ENCODE measurements at regions not wholly inside any gene's neighbourhood (a gene's known extent, or its start where the extent isn't known, plus 50 kb on each side); places are given as distances from the start of the nearest gene placed in this dataset.

- POLR2A ChIA-PET (ENCODE audit: partially characterized antibody): interaction anchor here (1.7 kb wide), 1 partner anchor 13 kb away, joined by 6 read pairs; no protein-coding TSS in a partner anchor
- Histone ChIP-seq H4K20me1 (replicated peaks in 1 of 2; ENCODE audit: control insufficient read depth in 1 of 2, insufficient read depth in 2 of 2, low read length in 2 of 2) (no peaks in the 10 kb centered on the region), H4K8ac (ENCODE audit: extremely low read depth, insufficient read depth, low read length) (no peak overlapping the region), H3K27ac (ENCODE audit: low read depth, low read length) (no peak overlapping the region), H2BK20ac (ENCODE audit: low read length) (no peak overlapping the region), H2BK12ac (ENCODE audit: low read depth, low read length) (0 out of 2 replicates have a peak overlapping the region, but pooled peaks have one; percentile 91), H2AK5ac (ENCODE audit: low read depth, low read length) (no peak overlapping the region), H3K79me1 (ENCODE audit: low read depth, low read length) (no peaks in the 10 kb centered on the region), H3K4ac (replicated peaks; ENCODE audit: insufficient read length, low read depth, low read length) (no peak overlapping the region), H3K4me1 (replicated peaks in 1 of 4; ENCODE audit: control insufficient read depth in 3 of 4, insufficient read depth in 4 of 4, low read length in 3 of 4) (peaks cover 5 to 24% (median 12%) of the 10 kb centered on the region in 4 experiments), H2BK120ac (replicated peaks; ENCODE audit: low read depth, low read length) (no peak overlapping the region), H2AFZ (ENCODE audit: low read length) (0 out of 2 replicates have a peak overlapping the region, but pooled peaks have one; percentile 27), H3K23me2 (ENCODE audit: low read depth, low read length) (peaks cover 5% of the 10 kb centered on the region; the same call in 1 of the 2 replicates), H3K14ac (ENCODE audit: insufficient read length) (no peak overlapping the region), H3K79me2 (ENCODE audit: control insufficient read depth in 1 of 2, insufficient read depth in 2 of 2, low read length in 2 of 2) (no peaks in the 10 kb centered on the region), H4K91ac (replicated peaks; ENCODE audit: insufficient read length, low read length) (no peak overlapping the region), H3K4me2 (ENCODE audit: insufficient read depth in 1 of 2, low read depth in 2 of 2, low read length in 2 of 2) (peak overlapping the region; percentile 14 to 35; a peak in 3 of 4 replicates), H2BK15ac (ENCODE audit: low read length) (no peak overlapping the region), H3K23ac (ENCODE audit: insufficient read length) (no peak overlapping the region), H3K36me3 (ENCODE audit: control insufficient read depth in 2 of 4, insufficient read depth in 4 of 4, low read length in 3 of 4) (no peaks in the 10 kb centered on the region), H4K5ac (ENCODE audit: insufficient read length, low read depth, low read length) (no peak overlapping the region), H3K18ac (ENCODE audit: extremely low read depth, low read length) (no peak overlapping the region), H3K9ac (replicated peaks in 1 of 4; ENCODE audit: extremely low read depth in 1 of 4, low read depth in 3 of 4, low read length in 3 of 4) (no peak overlapping the region), H3K56ac (replicated peaks; ENCODE audit: insufficient read length, low read depth, low read length) (no peak overlapping the region), H3K9me3 (ENCODE audit: insufficient read depth in 2 of 2, low read depth in 1 of 2, low read length in 1 of 2) (no peaks in the 10 kb centered on the region), H3K4me3 (ENCODE audit: extremely low read depth in 1 of 4, insufficient read depth in 2 of 4, low read depth in 3 of 4, low read length in 4 of 4) (no peak overlapping the region), H2BK5ac (ENCODE audit: low read depth, low read length) (0 out of 2 replicates have a peak overlapping the region, but pooled peaks have one; percentile 20), H3K27me3 (replicated peaks in 1 of 4; ENCODE audit: control insufficient read depth in 3 of 4, extremely low read depth in 1 of 4, insufficient read depth in 3 of 4, low read length in 3 of 4) (no peaks in the 10 kb centered on the region)
- FAIRE-seq (no peak), DNase-seq (ENCODE audit: low read depth in 1 of 2, low spot score in 2 of 2) (peak in 1 of 2 experiments; percentile 44)
- 69% methylated on average over 11 of the region's 11 CpGs; no CpG with 5 or more reads in 1 of the 2 experiments for WGBS, 2 experiments (ENCODE audit: extremely low coverage in 1 of 2, insufficient coverage in 1 of 2, insufficient read length in 1 of 2, insufficient replicate concordance in 2 of 2, low coverage in 1 of 2, low lambda C conversion rate in 2 of 2, missing lambda C conversion rate in 1 of 2)
- CTCF ChIA-PET (ENCODE audit: partially characterized antibody): interaction anchor here (1.6 to 3.5 kb wide), 3 partner anchors 15 to 46 kb away, joined by 3 to 12 read pairs (median 10); no protein-coding TSS in a partner anchor
- no peak for TF ChIP-seq BCL11A (IDR thresholded peaks at IDR 0.05; ENCODE audit: low read depth in 2 of 2, low read length in 2 of 2)
- no peak for TF ChIP-seq KDM4A (IDR thresholded peaks at IDR 0.05; ENCODE audit: low read depth, low read length, severe bottlenecking)
- no peak for TF ChIP-seq FOSL1 (IDR thresholded peaks at IDR 0.05; ENCODE audit: insufficient read depth, low read depth, low read length)
- TF ChIP-seq POLR2A (IDR thresholded peaks at IDR 0.05; ENCODE audit: control extremely low read depth in 1 of 2, low read depth in 2 of 2, low read length in 2 of 2): no peak
- TF ChIP-seq POLR2AphosphoS5 (IDR thresholded peaks at IDR 0.05; ENCODE audit: low read depth, low read length): no peak
- TF ChIP-seq USF2 (IDR thresholded peaks at IDR 0.05; ENCODE audit: low read length): no peak
- no peak for TF ChIP-seq CBX8 (IDR thresholded peaks at IDR 0.05; ENCODE audit: borderline replicate concordance, low read depth, low read length)
- TF ChIP-seq RXRA (IDR thresholded peaks at IDR 0.05; ENCODE audit: insufficient read depth, low read depth, low read length): no peak
- TF ChIP-seq EZH2 (IDR thresholded peaks at IDR 0.05; ENCODE audit: low read depth, low read length, severe bottlenecking): no peak
- TF ChIP-seq TCF12 (IDR thresholded peaks at IDR 0.05; ENCODE audit: low read depth, low read length): no peak
- no peak for TF ChIP-seq ASH2L (IDR thresholded peaks at IDR 0.05; ENCODE audit: low read length)
- no peak for TF ChIP-seq SP2 (IDR thresholded peaks at IDR 0.05; ENCODE audit: low read length)
Observed at GRCh38 chr11:113579292-113579940, 104.2 kb upstream of the DRD2 start.

Data from H1 (cell line).